GM19372 (cell line): ENCODE measurements at regions not wholly inside any gene's neighbourhood (a gene's known extent, or its start where the extent isn't known, plus 50 kb on each side); places are given as distances from the start of the nearest gene placed in this dataset.
"Not testable (repeated sequence)": the region's sequence is repeated elsewhere in the genome, so short reads cannot be mapped to it uniquely, and the experiment has no call there.

Experiments used
- ATAC-seq: cut with Tn5 transposase; IDR thresholded peaks from one replicate; pipeline ENCODE4 v1.9.1; 2021; ENCODE audit warnings: mild to moderate bottlenecking, low read depth, moderate library complexity; ENCODE audit not compliant: unreplicated experiment

DNA sequence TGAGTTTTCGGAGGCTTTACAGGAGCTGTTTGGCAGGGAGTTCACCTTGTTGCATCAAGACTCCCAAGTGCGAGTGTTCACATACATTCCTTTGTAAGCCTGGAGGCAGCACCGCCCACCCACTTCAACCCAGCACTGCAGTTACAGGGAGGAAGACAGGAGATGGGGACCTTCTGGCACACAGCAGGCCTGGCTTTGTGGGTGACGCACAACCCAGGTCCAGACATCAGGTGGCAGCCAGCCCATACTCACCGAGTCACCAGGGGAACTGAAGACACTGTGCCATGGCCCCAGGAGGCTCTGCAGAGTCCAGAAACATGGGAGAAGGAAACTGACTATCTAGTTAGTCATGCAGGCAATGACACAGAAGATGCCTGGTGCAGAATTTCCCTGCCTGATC is 305.9 kb upstream of the RNF32 start:
- no peak for ATAC-seq

DNA sequence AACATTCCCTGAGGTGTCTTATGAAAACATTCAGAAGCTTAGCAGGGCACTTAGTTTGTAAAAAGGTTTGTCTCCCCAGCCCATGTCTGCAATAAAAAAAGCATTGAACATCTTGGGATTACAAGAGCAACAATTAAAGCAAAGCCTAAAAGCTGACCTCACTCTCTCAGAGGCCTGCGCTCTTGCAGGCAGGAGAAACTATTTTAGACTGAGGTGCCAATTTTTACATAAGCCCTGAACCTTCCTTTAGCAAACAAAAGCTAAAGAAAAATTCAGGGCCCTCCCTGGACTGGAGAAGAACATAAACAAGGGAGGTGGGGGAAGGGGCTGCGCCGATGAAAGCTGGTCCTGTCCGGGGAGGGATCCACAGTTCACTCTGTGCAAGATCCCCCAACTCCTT is 312.7 kb upstream of the RNF32 start:
- ATAC-seq = no peak

DNA sequence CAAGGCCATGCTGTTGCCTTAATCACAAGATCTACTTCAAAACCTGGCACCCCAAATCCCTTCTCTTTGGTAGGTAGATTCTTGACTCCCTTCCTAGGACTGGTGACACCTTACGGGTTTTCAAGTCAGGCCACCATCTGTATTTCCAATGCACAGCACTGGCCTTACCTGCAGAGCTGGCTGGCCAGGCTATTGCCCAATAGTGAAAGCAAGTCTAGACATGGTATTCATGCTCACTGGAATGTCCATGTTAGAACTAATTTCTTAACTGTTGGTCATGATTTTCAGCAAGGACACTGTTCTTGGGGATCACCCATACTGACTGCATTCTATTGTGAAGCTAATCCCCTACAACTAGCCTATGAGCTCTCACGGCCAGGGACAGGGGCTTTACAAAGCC is 313.1 kb upstream of the RNF32 start:
- ATAC-seq = no peak

DNA sequence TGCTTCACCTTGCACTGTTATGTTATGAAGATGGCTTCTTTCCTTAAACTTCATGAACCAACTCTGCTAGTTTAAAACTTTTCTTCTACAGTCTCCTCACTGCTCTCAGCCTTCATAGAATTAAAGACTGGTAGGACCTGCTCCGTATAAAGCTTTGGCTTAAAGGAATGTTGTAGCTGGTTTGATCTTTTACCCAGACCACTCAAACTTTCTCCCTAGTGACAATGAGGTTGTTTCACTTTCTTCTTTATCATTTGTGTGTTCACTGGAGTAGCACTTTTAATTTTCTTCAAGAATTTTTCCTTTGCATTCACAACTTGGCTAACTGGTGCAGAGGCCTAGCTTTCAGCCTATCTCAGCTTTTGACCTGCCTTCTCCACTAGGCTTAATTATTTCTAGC is 316.4 kb upstream of the RNF32 start:
- no peak for ATAC-seq

DNA sequence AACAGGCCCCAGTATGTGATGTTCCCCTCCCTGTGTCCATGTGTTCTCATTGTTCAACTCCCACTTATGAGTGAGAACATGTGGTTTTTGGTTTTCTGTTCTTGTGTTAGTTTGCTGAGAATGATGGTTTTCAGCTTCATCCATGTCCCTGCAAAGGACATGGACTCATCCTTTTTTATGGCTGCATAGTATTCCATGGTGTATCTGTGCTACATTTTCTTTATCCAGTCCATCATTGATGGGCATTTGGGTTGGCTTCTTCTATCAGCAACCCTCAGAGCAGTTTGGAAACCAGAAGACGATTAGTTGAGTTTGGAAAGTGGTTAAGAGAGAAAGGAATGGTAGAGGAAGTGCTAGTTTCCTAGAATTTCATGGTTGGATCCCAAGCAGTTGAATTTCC is 319.1 kb upstream of the RNF32 start:
- ATAC-seq = not testable (repeated sequence)

DNA sequence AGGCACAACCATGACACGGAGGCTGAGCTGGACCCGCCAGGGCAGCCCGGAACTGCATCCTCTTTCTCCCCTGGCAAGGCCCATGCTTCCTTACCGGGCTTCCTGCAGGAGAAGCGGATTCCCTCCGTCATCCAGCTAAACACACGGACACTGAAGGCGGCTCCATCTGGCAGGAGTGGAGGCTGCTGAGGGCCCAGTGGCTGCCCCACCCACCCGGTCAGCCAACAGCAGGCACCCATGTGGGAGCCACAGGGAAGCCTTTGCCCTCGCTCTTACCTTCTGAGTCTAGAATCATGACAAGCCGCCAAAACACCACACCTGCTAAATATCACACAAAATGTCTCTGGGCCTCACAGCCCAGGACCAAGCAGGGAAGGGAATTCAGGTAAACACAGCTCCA is 321.6 kb upstream of the RNF32 start:
- no peak for ATAC-seq

DNA sequence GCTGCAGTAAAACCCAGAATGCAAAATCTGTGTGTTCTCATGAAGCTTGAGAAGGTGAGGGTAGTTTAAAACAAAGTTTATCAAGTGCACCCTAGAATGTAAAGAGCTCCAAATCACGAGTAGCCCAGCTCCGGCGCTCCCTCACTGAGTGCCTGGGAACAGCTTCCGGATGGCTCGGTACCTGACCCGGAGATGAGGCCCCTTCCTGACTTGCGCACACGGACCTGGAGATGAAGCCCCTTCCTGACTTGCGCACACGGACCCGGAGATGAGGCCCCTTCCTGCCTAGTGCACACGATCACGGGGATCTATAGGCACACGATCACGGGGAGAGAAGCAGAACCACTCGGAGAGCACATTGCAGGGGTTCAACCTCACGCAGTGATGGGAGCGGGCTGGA is 322.1 kb upstream of the RNF32 start:
- ATAC-seq = no peak

DNA sequence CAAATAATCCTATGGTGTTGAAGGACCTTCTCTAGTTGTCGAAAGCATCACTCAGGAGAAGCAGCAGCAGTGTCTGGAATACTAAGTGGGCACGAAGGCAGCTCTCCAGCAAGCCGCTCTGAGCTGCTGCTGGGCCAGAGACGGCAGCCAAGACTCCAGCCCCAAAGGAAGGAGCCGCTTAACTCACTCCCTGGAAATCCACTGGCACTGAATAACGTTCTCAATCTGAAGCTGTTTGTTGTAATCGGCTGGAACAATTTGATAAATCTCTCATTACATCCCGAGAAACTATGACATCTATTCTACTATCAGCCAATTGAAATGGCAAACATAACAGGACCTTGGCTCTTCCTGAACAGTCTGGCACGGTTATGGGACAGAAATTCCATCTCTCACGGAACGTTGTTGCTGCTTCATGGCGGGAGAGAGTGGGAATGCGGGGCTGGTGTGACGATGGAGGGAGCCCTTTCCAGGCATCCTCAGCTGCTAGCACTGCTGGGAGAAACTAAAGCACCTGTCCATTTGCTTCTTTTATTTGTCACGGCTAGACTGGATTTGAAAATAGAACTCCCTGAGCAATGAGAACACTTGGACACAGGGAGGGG is 331.5 kb upstream of the RNF32 start:
- no peak for ATAC-seq

DNA sequence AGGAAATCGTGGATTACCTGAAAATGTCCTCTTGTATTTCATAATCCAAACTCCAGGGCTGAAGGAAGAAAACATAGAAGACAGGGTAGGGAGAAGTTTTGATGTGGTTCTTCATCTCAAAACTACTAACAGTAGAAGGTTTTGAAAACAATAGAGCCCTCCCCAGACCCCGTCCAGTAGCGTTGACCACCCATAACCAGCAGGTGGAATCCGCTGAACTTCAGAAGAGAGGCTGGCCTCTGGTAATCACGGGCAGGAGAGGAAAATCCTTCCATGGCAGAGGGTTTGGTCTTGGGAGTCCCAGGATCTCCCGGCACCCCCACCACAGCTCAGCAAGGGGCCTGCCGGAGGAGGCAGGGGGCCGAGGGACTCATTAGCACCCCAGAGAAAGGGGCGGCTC is 333.4 kb upstream of the RNF32 start:
- ATAC-seq = no peak

DNA sequence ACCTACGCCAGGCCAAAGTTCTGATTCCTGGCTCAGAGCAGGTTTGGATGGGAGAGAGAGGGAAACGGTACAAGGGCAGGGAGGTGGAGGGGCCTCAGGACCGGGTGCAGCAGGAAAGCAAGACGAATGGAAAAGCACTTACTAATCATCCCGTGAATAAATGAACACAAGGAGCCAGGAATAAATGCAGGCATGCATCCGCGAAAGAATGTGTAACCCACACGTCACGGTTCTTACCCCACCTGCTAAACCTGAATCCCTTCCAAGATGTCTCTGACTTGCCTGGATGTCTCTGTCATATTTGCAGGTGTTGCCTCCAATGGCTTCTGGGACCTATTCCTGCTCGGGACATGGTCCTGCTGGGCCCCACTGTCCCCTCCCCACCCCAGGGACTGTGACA is 335.2 kb upstream of the RNF32 start:
- ATAC-seq = no peak

DNA sequence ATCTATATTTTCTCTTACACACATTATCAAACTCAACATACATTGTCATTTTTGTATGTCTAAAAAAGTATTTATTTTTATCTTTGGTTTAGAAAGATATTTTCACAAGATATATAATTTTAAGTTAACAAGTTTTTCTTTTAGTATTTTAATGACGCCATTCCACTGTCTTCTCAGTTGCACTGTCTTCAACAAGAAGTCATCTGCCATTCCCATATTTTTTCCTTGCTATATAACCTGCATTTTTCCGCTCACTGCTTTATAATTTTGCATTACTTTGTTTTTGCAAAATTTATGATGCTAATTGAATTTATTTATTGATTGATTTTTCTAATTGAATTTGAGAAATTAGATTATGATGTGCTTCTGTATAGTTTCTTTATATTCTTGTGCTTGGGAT is 357.8 kb upstream of the RNF32 start:
- ATAC-seq = no peak

DNA sequence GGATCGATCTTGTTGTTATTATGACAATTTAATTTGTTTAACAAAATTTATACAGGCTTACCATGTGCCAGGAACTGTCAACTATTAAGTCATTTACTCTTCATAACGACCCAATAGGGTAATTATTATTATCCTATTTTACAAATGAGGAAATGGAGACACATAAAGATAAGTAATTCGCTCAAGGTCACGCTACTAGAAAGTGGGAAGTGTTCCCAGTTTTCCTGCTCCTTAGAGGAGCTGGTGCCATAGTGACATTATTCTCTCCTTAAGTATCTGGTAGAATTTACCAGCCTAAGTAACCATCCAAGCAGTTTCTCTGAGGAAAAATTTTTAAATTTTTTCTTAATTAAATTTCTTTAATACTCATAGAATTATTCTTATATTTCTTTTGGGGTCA is 360.9 kb upstream of the RNF32 start:
- no peak for ATAC-seq

DNA sequence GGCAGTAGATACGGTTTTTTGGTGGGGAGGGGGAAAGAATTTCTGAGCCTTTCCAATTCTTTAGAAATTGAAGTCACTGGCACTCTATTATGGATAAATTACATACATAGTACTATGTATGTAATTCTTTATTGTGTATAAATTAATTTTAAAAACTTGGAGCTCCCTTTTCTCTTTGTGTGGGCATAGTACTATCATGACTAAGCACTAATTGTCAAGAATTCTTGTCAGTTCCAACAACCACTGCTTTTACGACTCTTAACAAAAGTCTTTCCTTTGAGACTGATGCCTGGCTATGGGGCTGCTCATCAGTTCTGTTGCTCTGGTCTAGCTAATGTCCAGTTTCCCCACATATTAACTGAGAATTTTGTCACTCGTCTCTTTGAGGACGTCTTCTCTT is 365.3 kb upstream of the RNF32 start:
- ATAC-seq = no peak

DNA sequence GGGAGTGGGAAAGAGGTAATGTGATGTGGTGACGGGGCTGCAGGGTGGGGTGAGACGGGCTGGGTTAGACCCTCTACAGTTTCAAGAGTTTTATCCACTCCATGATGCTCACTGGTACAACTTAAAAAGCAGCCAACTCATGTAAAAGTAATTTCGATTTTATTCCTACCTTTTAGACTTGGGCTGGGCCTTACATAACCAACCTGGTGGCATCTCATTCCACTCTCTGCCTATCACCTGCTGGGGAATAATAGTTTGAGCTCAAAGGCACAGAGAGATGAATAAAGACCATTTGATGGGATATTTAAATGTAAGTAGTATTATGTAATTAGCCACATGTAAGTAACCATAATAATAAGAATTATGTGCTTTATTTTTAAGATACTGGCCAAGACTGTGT is 366.0 kb upstream of the RNF32 start:
- ATAC-seq = no peak

DNA sequence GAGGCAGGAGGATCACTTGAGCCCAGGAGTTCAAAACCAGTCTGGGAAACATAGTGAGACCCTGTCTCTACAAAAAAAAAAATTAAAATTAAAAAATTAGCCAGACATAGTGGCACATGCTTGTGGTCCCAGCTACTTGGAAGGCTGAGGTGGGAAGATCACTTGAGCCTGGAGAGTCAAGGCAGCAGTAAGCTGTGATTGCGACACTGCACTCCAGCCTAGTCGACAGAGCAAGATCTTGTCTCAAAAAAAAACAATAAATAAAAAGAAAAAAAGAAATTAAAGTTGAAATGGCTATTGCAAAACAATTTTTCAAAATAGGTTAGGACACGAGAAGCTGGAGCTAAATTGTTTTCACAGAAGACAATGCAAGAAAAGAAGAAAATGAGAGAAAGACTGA is 379.0 kb upstream of the RNF32 start:
- ATAC-seq = no peak

DNA sequence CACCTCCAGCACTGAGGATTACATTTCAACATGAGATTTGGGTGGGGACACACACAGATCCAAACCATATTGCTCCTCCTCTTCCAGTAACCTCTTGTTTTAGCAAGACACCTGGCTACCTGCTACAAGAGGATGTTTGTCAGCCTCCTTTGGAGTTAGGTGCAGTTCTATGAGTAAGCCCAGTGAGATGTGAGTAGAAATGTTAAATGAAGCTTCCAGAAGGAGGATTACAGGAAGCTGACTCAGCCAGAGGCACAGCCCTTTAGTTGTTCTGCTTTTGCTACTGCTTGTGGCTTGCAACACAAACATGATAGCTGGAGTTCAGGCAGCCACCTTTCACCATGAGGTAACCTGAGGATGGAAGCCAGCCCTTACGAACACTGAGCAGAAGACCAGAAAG is 382.7 kb upstream of the RNF32 start:
- ATAC-seq = no peak

DNA sequence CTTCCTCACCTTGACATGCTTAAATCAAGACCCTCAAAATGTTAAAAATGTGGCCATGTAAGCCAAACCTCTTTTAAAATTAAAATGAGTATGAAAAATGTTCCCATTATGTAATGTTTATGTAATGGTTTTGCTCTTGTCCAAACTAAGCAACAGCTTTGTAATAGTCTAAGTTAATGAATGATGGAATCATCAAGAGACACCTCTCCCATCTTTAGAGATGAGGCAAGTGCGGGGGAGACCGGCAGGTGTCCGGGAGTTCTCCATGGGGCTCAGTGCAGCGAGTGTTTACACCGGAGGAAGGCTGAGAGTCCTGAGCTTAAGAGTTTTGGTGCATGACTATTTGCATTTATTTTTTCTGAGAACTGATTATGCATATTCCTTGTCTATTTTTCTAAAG is 384.9 kb upstream of the RNF32 start:
- no peak for ATAC-seq

DNA sequence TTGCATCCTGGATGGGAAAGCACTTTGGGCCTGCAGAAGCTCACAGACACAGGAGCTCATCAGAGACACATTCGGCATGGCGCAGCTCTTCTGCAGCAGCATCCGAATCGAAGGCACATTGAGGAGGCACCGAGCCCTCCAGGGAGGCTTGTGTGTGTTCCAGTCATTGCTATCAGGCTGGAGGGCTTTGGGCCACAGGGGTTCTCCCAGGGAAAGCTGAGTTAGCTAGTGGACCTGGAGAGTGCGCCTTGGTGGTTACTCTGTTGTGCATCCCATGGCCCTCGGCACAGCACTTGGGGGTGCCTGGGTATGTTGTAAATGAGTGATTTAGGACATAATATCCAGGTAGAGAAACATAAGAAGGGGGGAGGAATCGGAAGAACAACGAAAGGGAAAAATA is 388.7 kb upstream of the RNF32 start:
- no peak for ATAC-seq

DNA sequence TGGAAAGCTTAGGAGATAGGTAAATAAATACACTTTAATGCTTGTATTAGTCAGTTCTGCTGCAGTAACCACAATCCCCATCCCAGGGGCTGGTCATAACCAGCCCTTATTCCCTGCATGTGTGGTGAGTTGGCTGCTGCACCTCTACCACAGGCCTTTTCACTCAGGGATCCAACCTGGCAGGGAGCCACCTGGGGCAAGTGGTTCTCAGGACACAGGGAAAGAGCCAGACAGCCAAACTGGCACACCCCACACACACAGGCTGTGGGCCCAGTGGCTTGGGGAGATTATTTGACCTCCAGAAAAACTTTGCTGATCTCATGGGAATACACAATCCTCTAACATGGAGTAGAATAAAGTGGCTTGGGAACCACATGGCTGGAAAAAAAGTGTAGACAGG is 400.0 kb upstream of the RNF32 start:
- ATAC-seq = no peak

DNA sequence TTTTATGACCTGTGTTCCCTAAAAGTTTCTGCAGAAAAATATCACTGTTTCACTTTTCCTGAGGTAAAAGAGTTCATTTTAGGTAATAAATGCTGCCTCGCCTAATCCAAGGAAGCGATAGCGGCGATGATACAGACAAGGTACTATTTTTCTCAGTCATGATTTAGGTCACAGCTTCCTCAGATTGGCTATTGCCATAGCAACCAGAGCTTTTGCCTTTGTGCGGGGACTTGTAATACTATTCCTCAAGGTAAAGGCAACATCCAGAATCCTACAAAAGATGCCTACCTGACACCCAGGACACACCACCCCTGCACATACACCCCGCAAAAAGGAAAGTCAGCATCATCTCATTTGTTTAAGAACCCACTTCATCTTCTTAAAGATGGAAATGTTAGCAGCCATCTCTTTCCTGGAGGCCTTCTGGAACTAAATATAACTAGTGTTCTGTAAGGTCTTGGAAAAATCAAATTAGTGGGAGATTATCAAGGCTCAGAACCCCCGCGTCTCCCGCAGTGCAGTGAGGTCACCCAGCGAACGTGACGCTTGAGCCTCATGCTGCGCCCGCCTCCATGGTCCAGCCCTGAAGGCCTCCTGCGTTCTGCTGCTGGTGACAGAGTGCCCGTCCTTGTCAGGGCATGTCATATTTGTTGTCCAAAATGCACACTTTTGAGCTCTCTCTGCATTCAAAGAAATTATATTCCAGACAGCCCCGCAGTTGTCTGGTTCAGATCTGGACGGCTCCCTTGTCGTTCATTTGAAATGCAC is 402.0 kb upstream of the RNF32 start:
- ATAC-seq = no peak

DNA sequence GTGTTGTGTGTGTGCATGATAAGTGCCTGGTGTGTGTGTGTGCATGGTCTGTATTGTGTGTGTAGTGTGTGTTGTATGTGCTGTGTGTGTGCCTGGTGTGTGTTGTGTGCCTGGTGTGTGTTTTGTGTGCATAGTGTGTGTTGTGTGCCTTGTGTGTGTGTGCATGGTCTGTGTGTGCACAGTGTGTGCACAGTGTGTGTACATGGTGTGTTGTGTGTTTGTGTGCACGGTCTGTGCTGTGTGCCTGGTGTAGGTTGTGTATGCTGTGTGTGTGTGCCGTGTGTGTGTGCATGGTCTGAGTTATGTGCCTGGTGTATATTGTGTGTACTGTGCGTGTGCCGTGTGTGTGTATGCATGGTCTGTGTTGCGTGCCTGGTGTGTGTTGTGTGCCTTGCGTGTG is 403.0 kb upstream of the RNF32 start:
- no peak for ATAC-seq

DNA sequence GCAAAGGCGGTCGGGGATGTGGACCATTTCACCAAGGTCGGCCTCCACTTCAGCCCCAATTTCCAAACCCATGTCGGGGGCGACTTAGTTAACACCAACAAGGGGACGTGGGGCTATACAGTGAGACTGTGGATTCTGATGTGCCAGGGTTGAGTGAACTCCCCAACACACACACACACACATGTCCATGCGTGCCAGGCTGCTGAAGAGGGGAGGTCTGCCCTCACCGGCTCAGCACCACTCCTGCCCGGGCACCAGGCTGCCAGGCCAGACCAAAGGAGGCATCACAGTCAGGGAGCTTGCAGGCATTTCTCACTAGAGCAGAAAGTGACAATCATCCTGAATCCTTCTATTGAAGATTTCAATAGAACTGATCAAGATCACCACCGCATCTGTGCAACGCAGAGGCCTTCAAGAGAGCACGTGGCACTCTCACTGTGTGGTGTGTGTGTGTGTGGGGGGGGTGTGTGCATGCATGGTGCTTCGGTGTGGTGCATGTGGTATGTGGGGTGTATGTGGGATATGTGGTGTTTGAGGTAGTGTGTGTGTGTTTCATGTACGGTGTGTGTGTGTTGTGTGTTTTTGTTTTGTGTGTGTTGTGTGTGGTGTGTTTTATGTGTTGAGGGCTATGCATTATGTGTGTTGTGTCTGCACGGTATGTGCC is 403.5 kb upstream of the RNF32 start:
- ATAC-seq = no peak
